BLaER1 treated with 17β-estradiol and CSF1 and Interleukin-3, amounts not matched to agents 10 nM and 100 nM (cell line): ENCODE measurements at regions not wholly inside any gene's neighbourhood (a gene's known extent, or its start where the extent isn't known, plus 50 kb on each side); places are given as distances from the start of the nearest gene placed in this dataset.

Source experiments
- H3K27ac ChIP-seq, 11 experiments: shearing (Covaris generic); formaldehyde crosslinking; 2 replicates each; pipeline ENCODE4 v1.8.1; 2022
- H3K27me3 ChIP-seq, 11 experiments: shearing (Covaris generic); formaldehyde crosslinking; 2 replicates each; pipeline ENCODE4 v1.8.1; 2022
- H3K36me3 ChIP-seq, 11 experiments: shearing (Covaris generic); formaldehyde crosslinking; 2 replicates each; pipeline ENCODE4 v1.8.1; 2022
- H3K4me1 ChIP-seq, 10 experiments: shearing (Covaris generic); formaldehyde crosslinking; 2 replicates each; pipeline ENCODE4 v1.8.1; 2022
- H3K4me2 ChIP-seq, 11 experiments: shearing (Covaris generic); formaldehyde crosslinking; 2 replicates each; pipeline ENCODE4 v1.8.1; 2022
- H3K4me3 ChIP-seq, 10 experiments: shearing (Covaris generic); formaldehyde crosslinking; 2 replicates each; pipeline ENCODE4 v1.8.1; 2022
- H3K9ac ChIP-seq, 11 experiments: shearing (Covaris generic); formaldehyde crosslinking; 2 replicates each; pipeline ENCODE4 v1.8.1; 2022
- H3K9me3 ChIP-seq, 11 experiments: shearing (Covaris generic); formaldehyde crosslinking; replicated peaks in 1 of 11; 2 replicates each; pipeline ENCODE4 v1.8.1; 2022
- H4K20me1 ChIP-seq, 11 experiments: shearing (Covaris generic); formaldehyde crosslinking; 2 replicates each; pipeline ENCODE4 v1.8.1; 2022
- Cebpa-rat ChIP-seq, 11 experiments: shearing (Covaris generic); IDR thresholded peaks; 2 replicates each; pipeline ENCODE4 v1.8.1; 2022

DNA sequence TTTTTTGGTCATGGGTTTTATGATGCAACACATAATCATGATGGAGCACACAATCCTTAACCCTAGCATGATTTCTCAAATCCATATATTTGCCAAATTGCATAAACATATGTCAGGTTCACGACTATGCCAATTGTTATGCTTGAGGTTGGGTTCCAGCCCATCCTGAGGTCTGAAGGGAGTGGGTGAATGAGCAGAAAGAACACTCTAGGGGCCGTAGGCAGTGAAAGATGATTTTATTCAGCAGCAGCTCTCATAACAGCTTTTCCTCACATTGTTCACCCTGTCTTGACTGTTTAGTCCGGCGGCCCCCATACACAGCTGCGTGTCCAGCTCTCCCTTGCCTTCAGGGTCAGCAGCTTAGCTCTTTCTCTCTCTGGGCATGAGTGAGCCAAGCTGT is 627.7 kb downstream of the PLA2G4A start:
- Histone ChIP-seq H3K4me1 (no peaks in the 10 kb centered on the region), H3K4me3 (no peak overlapping the region), H4K20me1 (no peaks in the 10 kb centered on the region), H3K9ac (no peak overlapping the region), H3K4me2 (no peak overlapping the region), H3K27me3 (no peaks in the 10 kb centered on the region), H3K9me3 (no peaks in the 10 kb centered on the region), H3K27ac (no peak overlapping the region), H3K36me3 (no peaks in the 10 kb centered on the region)
- no peak for TF ChIP-seq Cebpa-rat (IDR thresholded peaks at IDR 0.05)

DNA sequence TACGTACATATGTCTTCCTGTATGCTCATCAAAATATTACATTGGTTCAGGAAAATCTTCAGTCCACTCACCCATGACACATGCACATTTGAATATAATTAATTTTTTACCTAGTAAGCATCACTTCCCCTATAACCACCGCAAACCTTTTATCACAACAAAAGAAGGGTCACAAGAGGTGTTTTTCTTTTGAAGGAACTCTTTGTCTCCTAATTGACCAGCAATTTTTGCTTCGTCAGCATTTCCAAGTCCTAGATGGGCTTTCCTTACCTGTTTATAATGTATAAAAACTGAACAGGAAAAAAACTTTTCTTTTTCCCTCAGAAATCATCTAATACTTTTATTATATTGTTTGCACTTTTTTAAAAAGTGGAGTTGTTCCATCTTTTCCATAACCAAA is 631.3 kb downstream of the PLA2G4A start:
- Histone ChIP-seq H3K27me3 (no peaks in the 10 kb centered on the region), H3K4me1 (no peaks in the 10 kb centered on the region), H3K4me3 (no peak overlapping the region), H3K27ac (no peak overlapping the region), H3K36me3 (peaks cover 0 to under 1% (median 0%) of the 10 kb centered on the region in 11 experiments; a peak in 1 of 22 replicates), H3K9me3 (peaks cover 8 to 20% (median 12%) of the 10 kb centered on the region in 11 experiments), H4K20me1 (no peaks in the 10 kb centered on the region), H3K9ac (no peak overlapping the region), H3K4me2 (no peak overlapping the region)
- TF ChIP-seq Cebpa-rat (IDR thresholded peaks at IDR 0.05), result no peak

DNA sequence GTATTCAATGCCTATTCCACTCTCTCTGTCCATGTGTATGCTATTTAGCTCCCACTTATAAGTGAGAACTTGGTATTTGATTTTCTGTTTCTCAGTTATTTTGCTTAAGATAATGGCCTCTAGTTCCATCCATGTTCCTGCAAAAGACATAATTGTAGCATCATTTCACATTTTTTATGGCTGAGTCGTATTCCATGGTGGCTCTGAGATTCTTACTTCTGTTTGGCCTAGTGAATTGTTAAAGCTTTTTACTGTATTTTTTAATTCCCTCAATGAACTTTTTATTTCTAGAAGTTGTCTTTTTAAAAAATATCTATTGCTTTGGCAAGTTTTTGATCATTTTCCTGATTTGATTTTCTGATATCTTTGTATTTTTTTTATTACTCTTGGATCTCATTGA is 635.6 kb downstream of the PLA2G4A start:
- no peaks in the 10 kb centered on the region for H3K4me1 ChIP-seq
- no peak overlapping the region for H3K4me2 ChIP-seq
- peaks cover 0 to 4% (median 0%) of the 10 kb centered on the region in 11 experiments; a peak in 1 of 22 replicates for H3K36me3 ChIP-seq
- no peak overlapping the region for H3K9ac ChIP-seq
- TF ChIP-seq Cebpa-rat (IDR thresholded peaks at IDR 0.05), result no peak
- no peak overlapping the region for H3K4me3 ChIP-seq
- H3K27me3 ChIP-seq, result no peaks in the 10 kb centered on the region
- H3K27ac ChIP-seq, result no peak overlapping the region
- H3K9me3 ChIP-seq, result peaks cover 18 to 30% (median 21%) of the 10 kb centered on the region in 11 experiments
- H4K20me1 ChIP-seq, result no peaks in the 10 kb centered on the region

DNA sequence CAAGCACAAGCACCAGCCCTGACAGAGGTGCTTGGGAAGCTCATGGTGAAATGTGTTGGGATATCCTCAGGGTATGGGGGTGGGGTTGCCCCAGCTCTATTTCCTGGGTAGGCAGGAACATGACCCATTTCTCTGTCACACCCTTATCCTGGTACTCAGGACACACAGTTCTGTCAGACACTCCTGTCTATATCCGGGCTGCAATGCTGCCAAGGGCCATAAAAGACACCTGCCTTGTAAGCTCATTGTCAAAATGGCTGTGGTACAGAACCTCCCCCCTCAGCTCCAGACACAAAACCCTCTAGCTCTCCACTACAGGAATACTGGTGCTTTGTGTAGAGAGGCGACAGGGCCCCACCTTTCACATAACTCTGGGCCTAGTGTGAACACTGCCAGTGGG is 636.7 kb downstream of the PLA2G4A start:
- H3K27ac ChIP-seq, result no peak overlapping the region
- no peak overlapping the region for H3K4me3 ChIP-seq
- H3K4me2 ChIP-seq, result no peak overlapping the region
- no peaks in the 10 kb centered on the region for H4K20me1 ChIP-seq
- H3K9me3 ChIP-seq, result peaks cover 18 to 30% (median 21%) of the 10 kb centered on the region in 11 experiments
- no peaks in the 10 kb centered on the region for H3K4me1 ChIP-seq
- H3K27me3 ChIP-seq, result no peaks in the 10 kb centered on the region
- peaks cover 0 to 4% (median 0%) of the 10 kb centered on the region in 11 experiments; a peak in 1 of 22 replicates for H3K36me3 ChIP-seq
- H3K9ac ChIP-seq, result no peak overlapping the region
- TF ChIP-seq Cebpa-rat (IDR thresholded peaks at IDR 0.05), result no peak

DNA sequence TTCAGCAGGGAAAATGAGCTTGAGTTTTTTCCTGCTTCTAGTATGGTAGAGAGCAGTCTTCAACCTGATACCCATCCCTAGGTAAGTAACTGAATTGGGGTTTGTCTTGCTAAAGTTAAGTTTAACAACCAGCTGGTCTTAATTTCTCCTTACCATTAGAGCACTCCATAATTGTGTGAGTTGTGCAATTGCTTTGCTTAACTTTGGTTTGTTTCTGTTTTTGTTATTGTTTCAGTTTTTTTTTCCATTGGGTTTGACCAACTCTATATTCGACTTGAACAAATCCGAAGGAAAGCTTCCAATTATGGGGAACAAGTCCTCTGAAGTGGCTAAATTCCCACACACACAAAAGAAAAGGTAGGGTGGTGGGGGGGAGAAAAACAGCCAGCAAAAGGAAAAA is 641.1 kb downstream of the PLA2G4A start:
- Histone ChIP-seq H3K27ac (no peak overlapping the region), H3K27me3 (no peaks in the 10 kb centered on the region), H3K4me1 (no peaks in the 10 kb centered on the region), H3K9me3 (peaks cover 8 to 15% (median 10%) of the 10 kb centered on the region in 11 experiments; a peak in 21 of 22 replicates), H3K4me3 (no peak overlapping the region), H4K20me1 (no peaks in the 10 kb centered on the region), H3K4me2 (no peak overlapping the region), H3K36me3 (peaks cover 0 to 4% (median 0%) of the 10 kb centered on the region in 11 experiments; a peak in 1 of 22 replicates), H3K9ac (no peak overlapping the region)
- TF ChIP-seq Cebpa-rat (IDR thresholded peaks at IDR 0.05), result no peak

DNA sequence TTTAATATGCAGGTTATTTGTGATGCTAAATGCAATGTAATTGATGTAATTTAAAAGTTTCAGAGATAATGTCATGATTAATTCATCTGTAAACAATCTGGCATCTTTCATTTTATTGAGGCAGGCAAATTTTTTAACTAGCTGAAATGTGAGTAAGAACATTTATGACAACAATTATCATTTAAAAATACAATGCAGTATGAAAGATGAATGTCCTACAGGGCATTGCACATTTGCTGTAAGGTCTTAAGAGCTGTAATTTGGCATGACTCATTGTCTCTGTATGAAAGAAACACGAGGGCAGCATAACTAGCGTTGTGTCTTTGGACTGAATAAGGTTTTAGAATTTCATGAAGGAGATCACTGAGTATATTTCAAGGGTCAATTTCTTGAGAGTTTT is 642.8 kb downstream of the PLA2G4A start:
- no peaks in the 10 kb centered on the region for H4K20me1 ChIP-seq
- no peaks in the 10 kb centered on the region for H3K4me1 ChIP-seq
- no peak overlapping the region for H3K4me3 ChIP-seq
- no peaks in the 10 kb centered on the region for H3K36me3 ChIP-seq
- no peak overlapping the region for H3K27ac ChIP-seq
- H3K4me2 ChIP-seq, result no peak overlapping the region
- no peaks in the 10 kb centered on the region for H3K27me3 ChIP-seq
- H3K9me3 ChIP-seq, result no peaks in the 10 kb centered on the region
- no peak for TF ChIP-seq Cebpa-rat (IDR thresholded peaks at IDR 0.05)
- H3K9ac ChIP-seq, result no peak overlapping the region

DNA sequence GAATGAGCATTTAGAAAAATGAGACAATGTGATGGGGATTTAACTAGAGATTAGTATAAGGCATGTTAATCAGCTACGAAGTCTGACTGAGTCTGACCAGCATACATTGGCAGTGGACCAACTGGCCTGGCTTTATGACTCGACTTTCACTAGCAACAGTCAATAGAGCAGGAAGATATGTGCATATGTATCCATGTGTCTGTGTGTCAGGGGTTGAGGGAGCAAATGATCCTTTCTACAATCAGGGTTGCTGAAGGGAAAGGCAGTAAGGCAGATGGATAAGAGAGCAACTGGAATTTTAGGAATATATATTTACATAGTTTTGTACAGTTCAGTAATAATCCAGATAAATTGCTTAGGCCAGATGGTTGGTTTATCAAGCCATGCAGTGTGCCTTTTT is 645.6 kb downstream of the PLA2G4A start:
- H3K4me1 ChIP-seq, result no peaks in the 10 kb centered on the region
- H3K27ac ChIP-seq, result no peak overlapping the region
- H4K20me1 ChIP-seq, result no peaks in the 10 kb centered on the region
- no peaks in the 10 kb centered on the region for H3K9me3 ChIP-seq
- no peak for TF ChIP-seq Cebpa-rat (IDR thresholded peaks at IDR 0.05)
- H3K27me3 ChIP-seq, result no peaks in the 10 kb centered on the region
- no peak overlapping the region for H3K9ac ChIP-seq
- H3K36me3 ChIP-seq, result no peaks in the 10 kb centered on the region
- H3K4me2 ChIP-seq, result no peak overlapping the region
- no peak overlapping the region for H3K4me3 ChIP-seq

DNA sequence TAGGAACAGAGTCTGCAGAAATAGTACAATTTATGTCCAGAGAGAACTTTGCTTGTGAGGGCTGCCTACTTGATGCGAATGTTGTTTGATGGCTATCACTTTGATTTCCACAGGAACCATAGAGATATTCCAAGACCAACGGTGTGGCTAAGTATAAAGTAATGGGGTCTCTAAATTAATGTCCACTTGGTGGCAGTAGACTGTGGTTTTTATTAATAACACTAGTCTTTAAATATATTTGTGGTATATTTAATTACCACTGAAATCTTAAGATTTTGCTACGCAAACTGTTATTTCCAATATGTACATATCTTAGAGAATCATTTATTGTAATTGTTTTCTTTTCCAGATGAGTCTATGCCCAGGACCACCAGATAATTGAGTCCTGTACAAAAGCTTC is 647.9 kb downstream of the PLA2G4A start:
- TF ChIP-seq Cebpa-rat (IDR thresholded peaks at IDR 0.05), result no peak
- no peak overlapping the region for H3K4me2 ChIP-seq
- no peak overlapping the region for H3K4me3 ChIP-seq
- no peaks in the 10 kb centered on the region for H3K27me3 ChIP-seq
- no peaks in the 10 kb centered on the region for H3K4me1 ChIP-seq
- no peaks in the 10 kb centered on the region for H3K36me3 ChIP-seq
- no peak overlapping the region for H3K27ac ChIP-seq
- no peaks in the 10 kb centered on the region for H3K9me3 ChIP-seq
- no peaks in the 10 kb centered on the region for H4K20me1 ChIP-seq
- H3K9ac ChIP-seq, result no peak overlapping the region

DNA sequence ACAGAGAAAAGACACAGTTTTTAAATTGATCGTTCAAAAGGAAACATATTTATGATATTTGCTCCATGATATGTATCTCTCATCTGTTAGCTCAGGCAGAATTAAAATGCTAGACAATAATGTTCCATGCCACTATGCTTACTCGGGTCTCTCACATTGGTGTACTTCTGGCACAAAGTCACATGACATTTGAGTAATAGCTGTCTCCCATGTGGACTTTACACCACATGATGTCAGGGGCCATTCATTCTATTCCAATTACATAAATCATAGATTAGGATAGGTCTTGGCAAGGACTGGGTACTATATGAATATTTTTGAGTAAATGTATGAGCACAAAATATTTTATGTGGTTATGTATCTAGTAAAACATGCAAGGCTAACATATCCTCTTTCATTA is 648.4 kb downstream of the PLA2G4A start:
- Histone ChIP-seq H3K4me1 (no peaks in the 10 kb centered on the region), H3K27me3 (no peaks in the 10 kb centered on the region), H3K9ac (no peak overlapping the region), H3K4me3 (no peak overlapping the region), H3K9me3 (no peaks in the 10 kb centered on the region), H3K36me3 (no peaks in the 10 kb centered on the region), H3K4me2 (no peak overlapping the region), H3K27ac (no peak overlapping the region), H4K20me1 (no peaks in the 10 kb centered on the region)
- TF ChIP-seq Cebpa-rat (IDR thresholded peaks at IDR 0.05), result no peak

DNA sequence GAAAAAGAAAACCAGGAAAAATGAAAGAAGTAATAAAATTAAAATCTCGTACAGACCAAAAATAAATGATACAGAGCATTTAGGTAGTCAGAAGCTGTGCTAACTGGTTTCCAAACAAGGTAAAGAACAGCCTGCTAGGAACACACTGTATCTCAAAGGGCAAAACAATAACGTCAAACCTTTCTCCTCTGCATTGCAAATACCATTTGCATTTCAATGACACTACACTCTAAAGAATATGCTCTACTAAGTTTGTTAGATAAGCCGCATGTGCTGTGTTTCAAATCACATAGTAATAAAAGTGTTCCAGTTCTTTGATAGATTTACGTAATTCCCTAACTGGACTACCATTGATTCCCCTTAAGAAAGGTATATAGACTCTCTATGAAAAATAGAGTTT is 648.8 kb downstream of the PLA2G4A start:
- no peak overlapping the region for H3K4me3 ChIP-seq
- no peak for TF ChIP-seq Cebpa-rat (IDR thresholded peaks at IDR 0.05)
- no peaks in the 10 kb centered on the region for H3K4me1 ChIP-seq
- H3K36me3 ChIP-seq, result no peaks in the 10 kb centered on the region
- no peaks in the 10 kb centered on the region for H3K9me3 ChIP-seq
- H3K9ac ChIP-seq, result no peak overlapping the region
- H3K27ac ChIP-seq, result no peak overlapping the region
- no peak overlapping the region for H3K4me2 ChIP-seq
- no peaks in the 10 kb centered on the region for H4K20me1 ChIP-seq
- H3K27me3 ChIP-seq, result no peaks in the 10 kb centered on the region
